ENCODE measurements at regions not wholly inside any gene's neighbourhood (a gene's known extent, or its start where the extent isn't known, plus 50 kb on each side); places are given as distances from the start of the nearest gene placed in this dataset.

DNA sequence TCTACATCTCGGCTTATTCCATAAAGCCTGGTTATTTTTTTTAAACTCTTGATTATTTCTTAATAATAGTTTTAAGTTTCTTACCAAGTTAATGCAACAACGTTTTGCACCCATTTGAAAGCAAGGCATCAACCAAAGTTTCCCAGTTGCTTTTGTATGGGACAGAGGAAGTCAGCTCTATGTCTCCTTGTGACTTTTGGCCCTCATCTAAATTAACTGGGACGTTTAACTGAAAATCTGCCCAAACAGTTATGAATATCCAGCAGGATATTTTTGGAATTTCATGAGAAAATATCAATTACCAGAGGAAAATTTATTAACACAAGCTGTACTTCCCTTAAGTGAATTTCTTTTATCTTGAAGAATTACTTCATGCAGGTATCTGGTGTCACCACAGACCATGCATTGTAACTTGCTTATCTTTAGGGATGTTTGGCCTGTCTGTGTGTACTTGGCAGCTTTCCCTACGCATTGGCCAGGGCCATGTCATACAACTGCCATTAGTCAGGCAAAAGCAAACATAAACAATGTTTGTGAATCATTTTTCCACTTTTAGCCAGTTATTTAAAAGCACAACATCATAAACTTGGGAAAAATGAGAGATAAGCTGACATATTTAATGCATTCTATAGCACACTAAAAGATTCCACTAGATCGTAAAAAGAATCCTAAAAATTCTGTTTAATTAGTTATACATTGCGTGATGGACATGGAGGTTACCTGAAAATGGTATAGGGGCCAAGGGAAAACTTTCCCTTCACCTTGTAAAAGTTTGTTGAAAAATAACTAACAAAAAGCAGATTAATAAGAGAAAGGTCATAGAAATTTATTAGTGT, 101.4 kb upstream of the PDE5A start:
- no peaks in the 10 kb centered on the region for H3K36me3 ChIP-seq (ENCODE audit: low read depth)
- H3K4me3 ChIP-seq, result no peak overlapping the region
- DNase-seq, result peak; percentile 64 to 80 (median 70)
- TF ChIP-seq, protein P1, sequence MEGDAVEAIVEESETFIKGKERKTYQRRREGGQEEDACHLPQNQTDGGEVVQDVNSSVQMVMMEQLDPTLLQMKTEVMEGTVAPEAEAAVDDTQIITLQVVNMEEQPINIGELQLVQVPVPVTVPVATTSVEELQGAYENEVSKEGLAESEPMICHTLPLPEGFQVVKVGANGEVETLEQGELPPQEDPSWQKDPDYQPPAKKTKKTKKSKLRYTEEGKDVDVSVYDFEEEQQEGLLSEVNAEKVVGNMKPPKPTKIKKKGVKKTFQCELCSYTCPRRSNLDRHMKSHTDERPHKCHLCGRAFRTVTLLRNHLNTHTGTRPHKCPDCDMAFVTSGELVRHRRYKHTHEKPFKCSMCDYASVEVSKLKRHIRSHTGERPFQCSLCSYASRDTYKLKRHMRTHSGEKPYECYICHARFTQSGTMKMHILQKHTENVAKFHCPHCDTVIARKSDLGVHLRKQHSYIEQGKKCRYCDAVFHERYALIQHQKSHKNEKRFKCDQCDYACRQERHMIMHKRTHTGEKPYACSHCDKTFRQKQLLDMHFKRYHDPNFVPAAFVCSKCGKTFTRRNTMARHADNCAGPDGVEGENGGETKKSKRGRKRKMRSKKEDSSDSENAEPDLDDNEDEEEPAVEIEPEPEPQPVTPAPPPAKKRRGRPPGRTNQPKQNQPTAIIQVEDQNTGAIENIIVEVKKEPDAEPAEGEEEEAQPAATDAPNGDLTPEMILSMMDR (IDR thresholded peaks at IDR 0.05), result no peak
- H3K9me3 ChIP-seq, result no peaks in the 10 kb centered on the region
- peak; percentile 84 for ATAC-seq
- intact Hi-C loops (cut with DNase I, micrococcal nuclease), result no loop called here
- H3K4me1 ChIP-seq (ENCODE audit: low read depth), result peaks cover 37% of the 10 kb centered on the region

DNA sequence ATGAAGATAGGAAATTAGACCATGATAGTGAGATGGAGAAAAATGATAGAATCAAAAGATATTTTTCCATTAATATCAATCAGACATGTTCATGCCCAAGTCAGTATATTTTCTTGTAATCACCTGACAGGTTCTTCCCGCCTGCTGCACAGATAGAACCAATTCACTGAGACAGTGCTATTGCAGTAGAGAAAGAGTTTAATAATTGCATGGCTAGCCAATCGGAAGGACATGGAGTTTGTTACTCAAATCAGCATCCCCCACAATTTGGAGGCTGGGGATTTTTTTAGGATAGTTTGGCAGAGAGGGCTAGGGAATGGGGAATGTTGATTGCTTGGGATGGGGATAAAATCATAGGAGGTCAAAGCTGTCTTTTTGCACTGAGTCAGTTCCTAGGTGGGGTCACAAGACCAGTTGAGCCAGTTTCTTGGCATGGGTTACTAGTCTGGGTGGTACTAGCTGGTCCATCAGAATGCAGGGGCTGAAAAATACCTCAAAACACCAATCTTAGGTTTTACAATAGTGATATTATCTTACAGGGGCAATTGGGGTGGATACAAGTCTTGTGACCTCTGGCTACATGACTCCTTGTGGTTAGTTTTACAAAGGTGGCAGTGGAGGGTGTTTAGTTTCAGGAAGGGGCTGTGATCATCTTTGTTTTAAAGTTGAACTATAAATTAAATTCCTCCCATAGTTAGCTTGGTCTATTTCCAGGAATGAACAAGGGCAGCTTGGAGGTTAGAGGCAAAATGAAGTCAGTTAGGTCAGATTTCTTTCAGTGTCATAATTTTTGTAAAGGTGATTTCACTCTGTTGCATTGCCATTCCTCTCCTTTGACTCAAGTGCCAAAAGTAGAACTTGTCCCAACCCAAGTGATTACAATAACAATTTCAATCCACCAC, 100.3 kb upstream of the PDE5A start:
- H3K9me3 ChIP-seq, result no peaks in the 10 kb centered on the region
- H3K36me3 ChIP-seq (ENCODE audit: low read depth), result no peaks in the 10 kb centered on the region
- DNase-seq (no peak), ATAC-seq (no peak)
- H3K4me3 ChIP-seq, result no peak overlapping the region
- H3K4me1 ChIP-seq (ENCODE audit: low read depth), result peaks cover 41% of the 10 kb centered on the region
- TF ChIP-seq, protein P1 (IDR thresholded peaks at IDR 0.05), result no peak
- intact Hi-C loops (cut with DNase I, micrococcal nuclease), result no loop called here

DNA sequence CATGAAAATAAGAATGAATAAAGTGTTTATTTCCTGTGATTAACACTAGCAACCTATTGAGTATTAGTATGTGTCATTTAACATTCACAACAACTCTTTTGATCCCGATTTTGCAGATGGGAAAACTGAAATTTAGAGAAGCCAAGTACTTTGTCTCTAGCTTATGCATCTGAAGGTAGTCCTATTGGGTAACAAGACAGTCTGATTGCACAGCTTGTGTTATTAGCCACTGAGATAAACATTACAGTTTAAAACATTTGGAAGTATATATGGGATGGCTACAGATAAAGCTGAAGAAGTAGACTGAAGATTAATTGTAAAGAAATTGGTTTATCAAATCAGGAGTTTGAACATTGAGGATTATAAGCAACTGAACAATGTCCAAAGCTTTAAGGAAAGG, 99.6 kb upstream of the PDE5A start:
- Histone ChIP-seq H3K9me3 (no peaks in the 10 kb centered on the region), H3K36me3 (ENCODE audit: low read depth) (no peaks in the 10 kb centered on the region), H3K4me1 (ENCODE audit: low read depth) (peaks cover 41% of the 10 kb centered on the region), H3K4me3 (no peak overlapping the region)
- TF ChIP-seq, protein P1 (IDR thresholded peaks at IDR 0.05), result no peak
- ATAC-seq (no peak), DNase-seq (no peak)
- intact Hi-C loops (cut with DNase I, micrococcal nuclease), result no loop called here

DNA sequence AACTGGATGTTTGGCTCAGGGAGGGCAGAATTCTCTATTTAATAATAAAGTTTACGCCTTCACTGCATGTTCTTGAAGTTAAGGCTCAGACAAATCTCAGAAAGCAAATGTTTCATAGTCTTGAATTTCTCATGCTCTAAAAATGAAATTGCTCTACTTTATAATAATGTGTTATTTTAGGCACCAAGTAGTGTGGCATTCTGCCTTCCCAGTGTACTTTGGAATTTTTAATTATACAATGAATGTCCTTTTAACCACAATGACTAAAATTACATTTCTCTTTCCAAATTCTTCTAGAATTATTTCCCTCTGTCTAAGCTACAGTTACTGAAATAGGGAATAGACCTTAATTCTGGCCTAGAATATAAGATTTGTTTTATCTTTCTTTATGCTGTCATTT, 97.9 kb upstream of the PDE5A start:
- no peak for ATAC-seq
- TF ChIP-seq, protein P1 (IDR thresholded peaks at IDR 0.05), result no peak
- Histone ChIP-seq H3K4me3 (no peak overlapping the region), H3K4me1 (ENCODE audit: low read depth) (peaks cover 41% of the 10 kb centered on the region), H3K36me3 (ENCODE audit: low read depth) (no peaks in the 10 kb centered on the region), H3K9me3 (no peaks in the 10 kb centered on the region)
- intact Hi-C loops (cut with DNase I, micrococcal nuclease), result no loop called here
- DNase-seq, result no peak

DNA sequence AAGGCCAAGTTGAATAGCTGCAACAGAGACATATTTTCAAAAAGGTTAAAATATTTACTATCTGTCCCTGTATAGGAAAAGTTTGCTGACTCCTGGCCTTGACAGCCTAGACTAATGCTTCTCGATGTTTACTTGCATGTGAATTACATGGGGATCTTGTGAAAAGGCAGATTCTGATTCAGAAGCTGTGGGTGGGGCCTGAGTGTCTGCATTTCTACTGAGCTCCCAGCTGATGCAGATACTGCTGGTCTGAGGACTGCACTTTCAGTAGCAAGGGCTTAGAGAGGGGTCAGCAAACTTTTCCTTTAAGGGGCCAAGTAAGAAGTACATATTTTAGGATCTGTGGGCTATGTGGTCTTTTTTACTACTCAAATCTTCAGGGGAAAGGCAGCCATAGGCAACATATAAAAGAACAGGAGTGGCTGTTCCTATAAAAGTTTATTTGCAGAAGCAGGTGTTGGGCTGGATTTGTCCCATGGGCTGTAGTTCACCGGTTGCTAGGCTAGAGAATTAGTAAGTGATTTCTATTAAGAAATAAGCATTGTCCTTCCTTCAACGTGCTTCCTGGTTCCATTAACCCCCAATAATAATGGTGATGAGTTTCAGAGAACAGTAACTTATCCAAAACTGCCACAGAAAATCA, 97.2 kb upstream of the PDE5A start:
- Histone ChIP-seq H3K9me3 (no peaks in the 10 kb centered on the region), H3K4me3 (no peak overlapping the region), H3K4me1 (ENCODE audit: low read depth) (peaks cover 34% of the 10 kb centered on the region), H3K36me3 (ENCODE audit: low read depth) (no peaks in the 10 kb centered on the region)
- DNase-seq (peak in 2 of 3 donors; percentile 37 to 72), ATAC-seq (peak; percentile 79)
- intact Hi-C loops (cut with DNase I, micrococcal nuclease), result no loop called here
- TF ChIP-seq, protein P1 (IDR thresholded peaks at IDR 0.05), result no peak

All from mucosa of descending colon (tissue), 3 donors.